ENCODE measurements at regions not wholly inside any gene's neighbourhood (a gene's known extent, or its start where the extent isn't known, plus 50 kb on each side); places are given as distances from the start of the nearest gene placed in this dataset.

DNA sequence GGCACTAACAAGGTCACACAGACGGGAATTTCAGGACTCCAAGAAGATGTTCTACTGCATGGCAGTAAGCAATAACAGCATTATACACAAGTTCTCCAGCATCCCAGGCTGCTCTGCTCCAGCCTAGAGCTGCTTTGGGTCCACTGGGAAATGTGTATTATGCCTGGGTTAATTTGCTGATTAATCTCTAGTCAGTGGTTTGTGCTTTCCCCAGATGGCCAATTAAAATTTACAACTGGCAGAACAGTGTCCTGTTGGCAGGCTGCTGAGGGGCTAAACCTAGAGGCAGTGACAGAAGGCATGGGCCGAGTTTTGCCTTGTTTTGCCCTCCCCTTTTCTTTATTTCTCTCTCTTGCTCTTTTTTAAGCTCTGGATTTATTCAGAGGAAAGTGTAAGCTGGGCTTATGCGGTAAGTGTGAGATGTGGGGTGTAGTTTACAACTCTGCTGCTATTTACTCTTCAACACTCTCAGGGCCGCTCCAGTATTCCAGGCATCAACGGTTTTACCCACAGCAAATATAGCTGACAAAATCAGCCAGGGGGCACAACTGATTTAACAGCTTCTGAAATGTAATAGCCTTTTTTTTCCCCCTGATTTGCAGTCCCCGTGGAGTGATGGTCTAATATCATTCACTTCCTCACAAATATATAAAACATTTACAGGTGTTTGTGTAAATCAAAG, 348.0 kb downstream of the GPD2 start:
- peak; percentile 98 for DNase-seq

DNA sequence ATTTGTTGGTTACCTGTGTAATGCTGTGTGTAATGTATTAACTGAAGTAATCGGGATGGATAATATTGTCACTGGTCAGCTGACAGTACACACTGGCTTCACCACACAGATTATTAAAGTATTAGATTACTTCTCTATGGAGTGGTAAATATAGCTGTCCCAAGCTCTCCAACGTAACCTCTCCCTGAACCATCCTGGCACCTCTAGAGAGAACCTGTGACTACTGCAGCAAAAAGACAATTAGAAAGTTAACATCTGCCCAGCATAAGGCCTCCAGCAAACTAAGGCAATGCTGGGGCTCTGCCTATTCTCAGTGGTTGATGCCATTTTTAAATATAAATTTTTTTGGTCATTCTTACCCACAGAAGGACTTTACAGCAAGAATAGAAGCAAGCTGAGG, 351.3 kb downstream of the GPD2 start:
- DNase-seq: no peak

- DNase-seq: no peak
Observed at GRCh38 chr2:156790343-156791037, 354.3 kb downstream of the GPD2 start.

DNA sequence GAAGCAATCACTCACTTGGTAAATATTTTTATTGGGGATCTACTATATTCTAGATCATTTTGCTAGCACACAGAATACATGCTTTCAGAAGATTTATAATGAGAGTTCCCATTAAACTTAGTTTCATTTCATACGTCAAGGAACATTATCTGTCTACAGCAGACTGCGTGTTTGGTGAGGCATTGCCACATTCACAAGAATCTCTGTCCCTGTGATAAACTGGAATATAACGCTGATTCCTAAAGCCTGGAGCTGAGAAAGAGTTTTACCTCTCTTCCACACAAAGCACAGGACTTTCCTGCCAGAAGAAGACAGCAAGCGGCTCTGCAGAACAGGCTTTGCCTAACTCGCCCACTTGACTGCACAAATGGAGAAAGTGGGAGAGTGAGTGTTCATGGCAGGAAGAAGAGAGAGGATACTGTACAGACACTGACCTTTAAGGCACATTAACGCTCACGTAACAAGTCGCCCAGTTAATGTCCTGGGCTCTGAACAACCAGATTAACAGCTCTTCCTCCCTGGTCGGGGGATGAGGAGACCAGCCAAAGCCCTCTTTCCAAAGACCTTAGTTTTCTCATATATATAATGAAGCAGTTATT, 356.2 kb downstream of the GPD2 start:
- no peak for DNase-seq

GRCh38 chr2:156797832-156798231, 361.7 kb downstream of the GPD2 start:
- DNase-seq: no peak

DNA sequence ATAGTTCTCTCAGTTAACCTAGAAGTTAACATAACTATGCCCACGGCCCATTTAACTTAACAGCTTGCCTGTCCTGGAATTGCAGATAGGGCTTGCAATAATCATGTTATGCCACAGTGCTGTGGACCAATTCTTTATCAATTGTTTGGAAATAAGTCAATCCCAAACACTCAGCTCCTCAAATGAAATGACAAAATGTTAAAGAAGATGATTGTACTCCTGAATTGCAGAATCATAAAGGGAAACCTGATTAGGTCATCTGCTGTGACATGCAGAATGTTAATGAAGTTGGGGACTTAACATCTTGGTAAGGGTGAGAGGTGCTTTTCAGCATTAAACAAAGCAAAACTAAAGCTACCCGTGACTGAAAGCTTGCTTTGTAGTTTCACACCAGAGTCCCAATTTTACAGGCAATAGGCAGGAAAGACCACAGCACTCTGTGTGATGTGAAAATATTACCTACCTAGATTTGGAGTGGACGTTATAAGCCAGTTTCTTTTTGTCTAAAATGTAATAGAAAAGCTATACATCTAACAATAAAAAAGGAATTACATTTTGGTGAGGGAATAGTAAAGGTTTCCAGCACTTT, 364.0 kb downstream of the GPD2 start:
- peak; percentile 29 for DNase-seq

DNA sequence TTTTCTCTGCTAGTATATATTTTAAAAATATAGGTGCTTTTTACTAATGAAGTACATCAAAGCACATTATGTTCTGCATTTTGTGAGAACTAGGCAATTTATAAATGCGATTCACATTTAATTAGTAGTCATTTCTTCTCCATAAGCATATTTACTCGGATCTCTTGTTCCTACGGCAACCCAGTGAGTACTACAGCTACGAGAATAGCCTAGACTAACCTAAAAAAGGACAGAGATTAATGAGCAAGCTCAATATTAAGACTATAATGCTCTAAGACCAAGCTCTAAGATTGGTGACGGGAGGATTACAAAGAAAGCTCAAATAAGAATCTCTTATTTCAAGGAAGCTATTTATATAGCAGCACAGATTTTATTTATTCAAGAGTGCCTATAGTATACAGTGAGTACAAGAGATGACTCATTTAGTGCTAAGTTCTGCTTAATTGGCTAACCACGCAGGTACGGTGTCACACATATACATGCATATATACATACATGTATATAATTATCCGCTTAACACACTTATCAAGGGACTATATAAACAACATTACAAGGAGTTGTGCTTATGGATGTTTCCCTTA, 364.7 kb downstream of the GPD2 start:
- DNase-seq: no peak

DNA sequence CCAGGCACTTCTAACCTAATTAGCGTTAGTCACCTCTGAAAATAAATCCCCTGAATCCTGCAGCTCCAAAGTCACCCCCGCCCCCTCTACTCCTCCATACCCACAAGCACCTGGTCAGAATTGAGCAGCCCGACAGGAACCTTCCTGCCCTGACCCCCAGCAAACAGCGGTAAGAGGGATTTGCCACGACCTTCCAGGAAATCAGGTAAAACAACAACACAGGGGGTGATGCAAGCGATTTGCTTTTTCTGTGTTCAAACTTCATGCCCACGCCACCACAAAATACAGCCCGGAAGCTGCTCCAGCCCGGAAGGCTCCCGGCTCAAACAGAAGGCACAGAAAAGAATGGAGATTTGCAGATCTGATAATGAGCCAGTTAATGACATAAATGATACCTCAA, 367.1 kb downstream of the GPD2 start:
- DNase-seq: no peak

GRCh38 chr2:156803967-156804366, 367.8 kb downstream of the GPD2 start:
- no peak for DNase-seq

DNA sequence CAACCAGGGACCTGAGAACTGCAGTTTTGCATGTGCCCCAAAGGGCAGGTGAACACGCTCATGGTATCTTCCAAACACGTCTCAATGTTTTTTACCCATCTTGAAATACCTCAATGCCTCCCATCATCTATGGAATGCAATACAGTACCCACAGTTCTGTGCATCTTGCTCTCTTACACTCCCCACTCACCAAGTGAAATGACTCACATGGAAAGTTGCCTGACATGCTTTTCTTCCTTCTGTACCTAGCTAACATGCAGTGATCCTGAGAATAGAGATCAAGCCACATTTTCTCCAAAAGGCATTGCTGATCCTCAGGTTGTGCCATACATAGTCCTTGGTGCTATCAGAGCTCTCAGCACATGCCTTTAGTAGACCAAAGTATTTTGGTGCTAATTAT, 373.9 kb downstream of the GPD2 start:
- no peak for DNase-seq

DNA sequence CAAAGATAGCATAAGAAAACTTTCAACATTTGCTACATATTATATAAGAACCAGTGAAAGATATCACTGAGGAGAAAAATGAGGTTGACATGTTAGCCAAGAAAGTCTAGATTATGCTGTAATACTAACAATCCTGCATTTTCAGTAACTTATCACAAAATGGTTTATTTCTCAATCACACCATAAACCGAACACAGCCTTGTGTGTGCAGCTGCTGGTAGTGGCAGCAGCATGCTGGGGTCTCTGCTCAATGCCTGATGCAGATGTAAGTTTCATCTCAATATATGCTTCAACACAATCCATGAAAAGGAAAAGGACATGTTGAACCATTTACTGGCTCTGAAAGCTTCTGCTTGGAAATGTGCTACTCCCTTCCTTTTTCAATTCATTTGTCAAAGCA, 376.3 kb downstream of the GPD2 start:
- no peak for DNase-seq

DNA sequence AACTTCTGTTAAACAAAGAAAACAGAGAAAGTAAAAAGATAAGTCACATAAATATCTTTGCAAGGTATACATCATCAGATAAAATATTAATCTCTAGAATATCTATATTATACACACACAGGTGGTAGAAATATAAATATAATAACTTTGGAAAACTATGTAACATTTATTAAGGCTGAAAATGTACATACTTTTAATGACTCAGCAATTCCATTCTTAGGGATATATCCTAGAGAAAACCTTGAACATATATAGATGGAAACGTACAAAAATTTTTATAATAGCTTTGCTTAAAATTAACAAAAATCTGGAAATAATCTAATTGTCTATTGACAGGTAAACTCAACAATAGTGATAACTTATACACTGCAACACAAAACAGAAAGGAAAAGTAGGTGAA, 381.3 kb downstream of the GPD2 start:
- DNase-seq: no peak

DNA sequence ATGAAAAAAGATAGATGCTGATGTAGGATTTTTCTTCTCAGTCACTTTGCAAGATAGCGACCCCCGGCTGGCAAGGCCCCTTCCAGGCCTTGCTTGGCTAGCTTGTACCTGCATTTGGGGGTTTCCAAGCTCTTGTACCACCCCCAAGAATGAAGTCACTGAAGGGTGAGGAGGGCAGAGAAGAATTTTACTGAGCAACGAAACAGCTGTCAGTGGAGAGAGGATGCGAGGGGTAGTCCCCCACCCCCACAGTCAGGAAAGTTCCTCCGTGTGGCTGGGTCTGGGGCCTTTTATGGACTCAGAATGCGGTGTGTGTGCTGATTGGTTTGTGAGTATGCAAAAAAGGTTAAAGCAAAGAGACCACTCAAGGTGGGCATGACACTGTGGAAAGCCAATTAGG, 382.0 kb downstream of the GPD2 start:
- DNase-seq: no peak

- DNase-seq: no peak
Observed at GRCh38 chr2:156818944-156819343, 382.8 kb downstream of the GPD2 start.

DNA sequence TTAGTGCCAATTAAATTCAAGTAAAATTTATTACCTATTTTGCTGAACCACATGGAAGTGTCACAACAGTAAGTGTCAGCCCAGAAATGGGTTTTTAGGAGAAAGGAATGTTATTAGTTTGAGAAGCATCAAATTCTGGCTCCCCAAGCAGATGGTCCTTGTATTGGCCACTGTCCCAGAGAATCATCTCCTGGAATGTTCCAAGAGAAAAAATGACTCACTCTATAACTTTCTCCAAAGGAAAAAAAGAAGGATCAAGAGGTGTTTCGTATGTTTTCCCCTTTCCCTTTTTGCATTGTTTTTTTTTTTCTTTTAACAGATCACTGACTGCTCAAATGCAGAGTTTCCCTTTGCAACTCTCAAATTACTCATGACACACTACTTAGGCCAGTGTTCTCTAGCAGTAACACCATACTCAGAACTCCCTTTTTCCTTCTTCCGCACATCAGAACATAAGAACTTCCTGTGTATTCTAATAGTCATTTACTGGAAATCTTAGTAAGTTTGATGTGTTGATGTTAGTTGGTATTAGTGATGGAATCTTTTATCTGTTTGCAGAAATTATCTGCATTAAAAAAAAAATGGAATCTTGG, 390.3 kb downstream of the GPD2 start:
- no peak for DNase-seq

- DNase-seq: no peak
Observed at GRCh38 chr2:156834431-156834830, 398.3 kb downstream of the GPD2 start.

DNA sequence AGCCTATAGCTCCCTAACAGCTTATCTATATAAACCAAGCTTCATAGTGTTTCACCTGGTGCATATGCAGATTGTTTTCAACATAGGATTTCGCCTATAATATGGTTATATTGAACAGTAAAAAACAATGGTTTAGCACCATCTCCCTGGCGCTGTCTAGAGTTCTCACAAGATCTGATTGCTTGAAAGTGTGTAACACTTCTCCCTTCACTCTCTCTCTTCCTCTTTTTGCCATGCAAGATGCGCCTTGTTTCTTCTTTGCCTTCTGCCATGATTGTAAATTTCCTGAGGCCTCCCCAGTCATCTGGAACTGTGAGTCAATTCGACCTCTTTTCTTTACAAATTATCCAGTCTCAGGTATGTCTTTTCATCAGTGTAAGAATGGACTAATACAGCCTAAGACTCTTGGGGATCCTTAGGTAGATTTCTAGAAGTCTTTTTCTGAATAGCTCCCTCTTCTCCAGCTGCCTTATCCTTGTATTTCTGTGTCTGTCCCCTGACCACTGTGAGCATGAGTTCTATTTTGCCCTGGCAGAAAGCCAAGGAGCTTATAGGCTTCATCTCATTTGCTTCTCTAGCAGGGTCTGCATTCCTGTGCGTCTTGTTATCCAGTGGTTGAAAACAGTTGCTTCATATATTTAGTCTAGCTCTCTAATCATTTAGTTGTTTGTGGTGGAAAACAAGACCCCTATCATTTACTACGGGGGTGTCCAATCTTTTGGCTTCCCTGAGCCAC, 401.6 kb downstream of the GPD2 start:
- DNase-seq: no peak

- DNase-seq: no peak
Observed at GRCh38 chr2:156841321-156841720, 405.1 kb downstream of the GPD2 start.

GRCh38 chr2:156845806-156846558, 409.8 kb downstream of the GPD2 start:
- DNase-seq: no peak

DNA sequence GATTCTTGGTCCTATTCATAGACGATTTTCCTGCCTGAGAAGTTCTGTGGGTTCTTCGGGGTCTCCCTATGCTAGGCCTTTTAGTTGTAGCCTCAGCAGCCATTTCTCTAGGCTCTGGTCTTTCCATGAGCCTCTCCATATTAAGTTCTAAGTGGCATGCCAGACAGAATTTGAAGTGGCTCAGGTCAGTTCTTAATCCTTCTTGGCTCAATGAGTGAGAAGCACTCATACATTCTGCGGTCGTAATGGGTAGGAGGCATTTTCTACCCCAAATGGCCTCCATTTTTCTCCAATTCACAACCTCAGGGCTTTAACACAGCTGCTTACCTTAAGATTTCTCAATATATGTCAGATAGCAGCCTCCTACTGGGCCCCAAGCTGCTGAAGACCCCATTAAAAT, 405.3 kb upstream of the GALNT5 start:
- no peak for DNase-seq

- no peak for DNase-seq
Observed at GRCh38 chr2:156852681-156853080, 404.8 kb upstream of the GALNT5 start.

DNA sequence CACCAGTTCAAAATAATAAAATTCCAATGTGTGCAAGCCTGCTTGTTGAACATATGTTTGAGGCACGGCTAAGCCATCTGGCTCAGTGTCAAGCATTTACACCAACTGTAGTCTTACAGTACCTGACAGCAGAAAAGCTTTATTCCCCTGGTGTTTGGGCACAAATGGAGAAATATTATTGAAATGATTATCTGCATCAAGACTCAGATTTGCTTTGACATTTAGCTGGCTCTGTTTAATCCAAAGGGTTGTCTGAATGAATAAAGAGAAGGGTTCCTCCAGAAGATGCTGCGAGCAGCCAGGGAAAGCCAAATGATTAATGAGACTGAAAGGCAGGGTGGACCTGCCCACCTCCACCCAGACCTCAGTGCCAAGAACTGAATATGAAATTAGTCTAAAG, 393.2 kb upstream of the GALNT5 start:
- DNase-seq: peak; percentile 93
